A172 (cell line): ENCODE measurements at regions not wholly inside any gene's neighbourhood (a gene's known extent, or its start where the extent isn't known, plus 50 kb on each side); places are given as distances from the start of the nearest gene placed in this dataset.

Experiments used
- DNase-seq: peaks from one replicate; pipeline ENCODE4 v3.0.0-alpha.2; 2015; ENCODE audit warnings: low spot score

- DNase-seq: no peak
Observed at GRCh38 chr3:174651951-174652350, 207.2 kb upstream of the NAALADL2 start.

GRCh38 chr3:174659511-174659910, 199.6 kb upstream of the NAALADL2 start:
- no peak for DNase-seq

DNA sequence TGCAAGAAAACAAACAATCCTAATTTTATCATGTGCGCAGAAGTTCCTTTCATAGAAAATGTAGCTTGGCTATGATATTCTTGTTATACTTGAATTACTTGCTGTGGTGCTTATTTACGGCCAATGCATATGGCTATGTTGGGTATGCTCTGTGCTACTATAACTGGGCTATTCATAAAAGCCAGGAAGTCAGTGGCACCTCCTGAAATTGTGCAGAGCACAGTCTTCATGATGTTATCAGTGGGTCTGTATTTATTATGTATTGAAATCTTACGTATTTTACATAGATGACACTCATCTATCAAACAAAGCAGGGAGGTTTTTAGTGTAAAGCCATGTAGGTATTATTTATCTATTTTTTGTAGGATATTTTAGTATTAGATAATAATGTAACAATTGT, 196.5 kb upstream of the NAALADL2 start:
- no peak for DNase-seq

DNA sequence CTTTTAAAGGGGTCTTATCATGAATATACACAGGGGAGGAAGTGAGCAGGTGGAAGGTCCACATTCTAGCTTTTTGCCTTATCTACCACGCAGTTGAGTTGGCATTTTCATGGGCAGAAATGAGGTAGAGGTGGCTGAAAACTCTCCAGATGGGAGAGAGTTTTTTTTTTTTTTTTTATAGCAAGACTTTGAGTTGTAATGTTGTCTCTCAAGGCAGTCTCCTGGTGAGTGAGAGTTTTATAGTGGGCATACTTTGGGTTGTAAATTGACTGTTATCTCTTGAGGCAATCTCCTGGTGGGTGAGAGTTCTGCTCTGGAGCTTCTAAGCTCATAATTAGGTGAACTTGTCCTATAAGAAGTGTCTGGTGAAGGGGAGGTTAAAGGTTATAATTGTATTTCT, 191.7 kb upstream of the NAALADL2 start:
- no peak for DNase-seq

DNA sequence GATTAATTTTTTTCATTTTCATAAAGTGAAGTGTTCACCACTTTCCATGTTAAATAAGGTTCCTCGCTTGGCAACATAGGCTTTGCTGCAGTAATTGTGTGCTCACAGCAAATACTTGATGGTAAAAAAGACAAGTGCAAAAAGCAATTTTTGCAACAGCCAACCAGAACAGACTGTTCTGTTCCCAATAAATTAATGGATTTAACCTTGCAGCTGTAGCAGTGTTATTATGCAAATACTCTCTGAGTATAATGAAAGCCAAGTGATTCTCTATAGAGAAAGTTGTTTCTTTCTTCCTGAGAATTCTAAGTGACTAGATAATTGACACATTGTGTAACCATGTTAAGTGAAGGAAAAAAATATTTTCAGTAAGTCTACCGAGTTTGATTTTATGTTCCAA, 183.7 kb upstream of the NAALADL2 start:
- no peak for DNase-seq

DNA sequence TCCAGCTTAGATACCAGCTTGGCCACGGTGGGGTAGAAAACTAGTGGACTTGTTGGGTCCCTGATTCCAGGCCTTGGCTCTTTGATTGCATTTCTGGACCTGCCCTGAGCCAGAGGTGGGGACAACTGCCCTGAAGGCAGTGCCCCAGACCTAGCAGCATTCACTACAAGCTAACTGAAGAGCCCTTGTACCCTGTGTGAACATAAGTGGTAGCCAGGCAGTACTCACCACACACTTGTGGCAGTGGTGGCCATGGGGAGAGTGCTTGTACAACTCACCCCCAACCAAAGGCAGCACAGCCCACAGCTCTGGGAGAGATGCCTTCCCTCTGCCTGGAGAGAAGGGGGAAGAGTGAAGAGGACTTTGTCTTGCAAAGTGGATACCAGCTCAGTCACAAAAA, 177.3 kb upstream of the NAALADL2 start:
- no peak for DNase-seq

DNA sequence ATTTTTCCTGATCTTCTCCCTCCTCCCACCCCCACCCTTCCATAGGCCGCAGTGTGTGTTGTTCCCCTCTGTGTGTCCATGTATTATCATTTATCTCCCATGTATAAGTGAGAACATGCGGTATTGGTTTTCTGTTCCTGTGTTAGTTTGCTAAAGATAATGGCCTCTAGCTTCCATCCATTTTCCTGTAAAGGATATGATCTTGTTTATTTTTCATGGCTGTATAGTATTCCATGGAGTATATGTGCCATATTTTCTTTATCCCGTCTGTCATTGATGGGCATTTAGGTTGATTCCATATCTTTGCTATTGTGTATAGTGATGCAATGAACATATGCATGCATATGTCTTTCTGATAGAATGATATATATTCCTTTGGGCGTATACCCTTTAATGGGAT, 173.3 kb upstream of the NAALADL2 start:
- DNase-seq: no peak

- no peak for DNase-seq
Observed at GRCh38 chr3:174697310-174697709, 161.8 kb upstream of the NAALADL2 start.

GRCh38 chr3:174700736-174701135, 158.4 kb upstream of the NAALADL2 start:
- DNase-seq: no peak

GRCh38 chr3:174710612-174711011, 148.5 kb upstream of the NAALADL2 start:
- no peak for DNase-seq

GRCh38 chr3:174715386-174715785, 143.7 kb upstream of the NAALADL2 start:
- no peak for DNase-seq

DNA sequence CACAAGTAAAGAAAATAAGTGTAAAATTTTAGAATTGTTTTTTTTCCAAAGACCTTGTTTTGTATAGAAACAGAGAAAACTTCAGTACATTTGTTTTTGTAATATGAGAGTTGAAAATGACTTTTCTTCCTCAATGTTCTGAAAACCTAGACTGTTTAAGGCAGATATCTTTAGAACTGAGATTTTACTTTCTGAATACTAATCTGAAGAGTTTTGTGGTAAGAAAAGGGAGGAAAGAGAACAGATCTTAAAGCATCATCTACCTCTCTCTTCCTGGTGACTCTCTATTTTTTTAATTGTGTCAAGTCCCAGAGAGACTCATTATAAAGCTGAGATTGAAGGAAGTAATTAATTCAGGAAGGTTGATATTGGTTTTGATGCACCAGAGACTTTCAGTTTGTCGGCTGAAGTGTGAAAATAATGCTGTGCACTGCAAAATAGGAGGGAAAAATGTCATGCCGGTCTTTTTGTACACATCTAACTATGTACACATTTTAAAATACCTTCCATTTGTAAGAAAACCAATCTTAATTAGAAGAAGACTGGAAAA, 142.1 kb upstream of the NAALADL2 start:
- DNase-seq: no peak

GRCh38 chr3:174720717-174721116, 138.4 kb upstream of the NAALADL2 start:
- no peak for DNase-seq

DNA sequence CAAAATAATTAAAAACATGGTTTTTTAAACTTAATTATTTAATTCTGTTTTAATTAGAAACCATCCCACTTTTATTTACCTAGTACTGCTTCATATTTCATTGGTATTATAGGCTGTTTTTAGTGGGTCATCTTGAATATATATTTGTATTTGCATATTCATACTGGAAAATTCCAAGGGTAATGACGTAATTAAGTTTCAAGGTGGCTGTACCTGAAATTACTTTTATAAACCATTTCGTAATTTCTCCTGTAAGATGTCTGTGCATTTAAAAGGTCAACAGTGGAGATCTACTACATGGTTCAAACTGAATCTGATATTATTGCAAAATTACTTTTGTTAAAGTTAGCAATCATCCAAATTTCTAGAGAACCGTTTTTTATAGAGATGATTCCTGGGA, 133.8 kb upstream of the NAALADL2 start:
- no peak for DNase-seq

GRCh38 chr3:174737966-174738365, 121.2 kb upstream of the NAALADL2 start:
- no peak for DNase-seq

- no peak for DNase-seq
Observed at GRCh38 chr3:174749143-174749542, 110.0 kb upstream of the NAALADL2 start.

- DNase-seq: no peak
Observed at GRCh38 chr3:174755833-174756829, 103.0 kb upstream of the NAALADL2 start.

DNA sequence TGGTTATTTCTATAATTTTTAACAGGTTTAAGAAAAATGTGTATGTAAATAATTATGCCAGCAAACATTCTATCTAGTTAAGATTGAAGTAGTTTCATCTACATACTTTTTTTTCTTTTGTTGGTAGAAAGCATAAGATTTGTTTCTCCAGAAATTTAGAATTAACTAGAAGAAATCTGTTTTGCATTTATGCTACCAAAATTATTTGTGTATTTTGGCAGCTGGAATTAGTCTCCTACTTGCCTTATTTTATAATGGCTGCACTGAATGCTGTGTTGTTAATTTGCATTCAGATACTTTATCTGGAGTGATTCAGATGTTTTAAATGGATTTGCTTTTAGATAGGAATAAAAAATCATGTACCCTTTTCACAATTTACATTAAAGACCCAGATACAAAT, 100.2 kb upstream of the NAALADL2 start:
- no peak for DNase-seq

DNA sequence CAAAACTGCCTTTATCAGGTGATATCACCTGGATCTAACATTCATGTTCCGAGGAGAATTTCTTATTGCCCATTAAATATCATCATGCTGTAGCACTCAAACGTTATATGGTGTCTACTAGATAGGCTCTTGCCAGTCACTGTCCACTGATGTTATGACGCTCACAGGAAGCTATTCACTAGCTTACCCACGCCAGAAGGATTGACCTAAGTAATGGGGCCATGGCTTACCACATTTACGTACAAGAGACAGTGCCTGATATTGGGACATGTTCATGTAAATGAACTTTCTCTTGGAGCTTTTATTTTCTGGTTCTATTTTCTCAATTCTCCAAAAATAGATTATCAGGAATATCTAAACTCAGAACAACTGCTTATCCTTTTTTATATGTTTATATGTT, 91.7 kb upstream of the NAALADL2 start:
- DNase-seq: no peak

DNA sequence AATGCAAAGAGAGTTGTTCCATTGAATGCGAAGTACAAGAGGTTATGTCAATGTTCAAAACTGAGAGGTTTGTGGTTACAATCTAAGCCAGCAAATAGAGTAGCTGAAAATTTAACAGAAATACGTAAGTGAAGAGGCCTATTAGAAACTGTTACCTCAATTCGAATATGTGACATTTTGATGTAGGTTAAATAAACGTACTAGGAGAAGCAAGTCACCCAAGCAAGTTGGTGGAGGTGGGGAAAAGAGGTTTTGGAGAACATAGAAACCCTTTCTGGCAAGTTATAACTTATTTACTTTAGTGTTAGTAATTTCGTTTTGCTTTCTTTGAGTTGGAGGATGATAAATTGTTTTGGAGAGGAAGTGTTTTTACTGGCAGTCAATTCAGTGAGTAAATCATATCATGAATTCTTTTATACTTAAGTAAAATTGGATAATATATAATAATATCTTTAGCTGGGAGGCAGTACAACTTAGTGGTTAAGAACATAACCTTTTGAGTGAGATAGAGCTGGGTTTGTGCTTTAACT, 91.2 kb upstream of the NAALADL2 start:
- no peak for DNase-seq

DNA sequence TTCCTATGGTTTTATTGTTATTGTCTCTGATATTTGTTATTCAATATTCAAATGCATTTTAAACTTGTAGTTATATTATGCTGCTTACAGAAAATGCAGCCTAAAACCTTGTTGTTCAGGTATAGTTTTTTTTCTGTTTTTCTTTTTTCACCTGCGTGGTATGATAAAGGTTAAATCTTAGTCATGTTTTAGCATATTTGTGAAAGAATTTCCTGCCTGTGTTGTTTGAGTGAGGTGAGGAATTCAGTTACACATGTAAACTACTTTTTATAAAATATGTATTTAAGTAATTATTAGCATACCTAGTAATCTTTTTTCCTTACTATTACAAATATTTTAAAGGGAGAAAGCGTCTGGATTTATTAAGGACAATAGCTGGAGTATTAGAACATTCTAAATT, 90.0 kb upstream of the NAALADL2 start:
- DNase-seq: no peak

GRCh38 chr3:174775603-174776002, 83.5 kb upstream of the NAALADL2 start:
- DNase-seq: no peak

- no peak for DNase-seq
Observed at GRCh38 chr3:174776123-174776522, 83.0 kb upstream of the NAALADL2 start.
